ENCODE measurements at regions not wholly inside any gene's neighbourhood (a gene's known extent, or its start where the extent isn't known, plus 50 kb on each side); places are given as distances from the start of the nearest gene placed in this dataset.

DNA sequence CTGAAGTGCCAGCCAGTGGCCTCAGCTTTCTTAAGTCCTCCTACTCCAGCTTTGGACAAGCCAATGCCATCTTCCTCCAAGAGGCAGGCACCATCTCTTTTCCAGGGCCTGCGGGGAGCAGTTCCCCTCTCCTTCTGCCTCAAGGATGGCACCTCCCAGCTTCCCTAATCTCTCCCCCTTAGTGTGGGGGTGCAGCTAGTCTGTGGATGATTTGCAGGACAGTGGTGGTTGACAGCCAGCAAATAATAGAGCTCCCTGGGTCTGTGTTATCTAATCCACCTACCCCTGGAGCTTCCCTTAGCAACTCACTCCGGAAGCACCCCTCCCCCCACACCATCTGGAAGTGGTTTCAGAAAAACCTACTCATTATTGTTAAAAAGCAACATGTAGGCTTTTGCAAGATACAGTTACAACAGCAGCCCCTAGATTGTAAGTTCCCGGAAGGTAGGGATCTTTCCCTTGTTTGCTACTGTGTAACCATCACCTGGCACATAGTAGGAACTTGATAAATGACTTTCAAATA is 247.1 kb downstream of the BCOR start:
- TF ChIP-seq, protein P1, sequence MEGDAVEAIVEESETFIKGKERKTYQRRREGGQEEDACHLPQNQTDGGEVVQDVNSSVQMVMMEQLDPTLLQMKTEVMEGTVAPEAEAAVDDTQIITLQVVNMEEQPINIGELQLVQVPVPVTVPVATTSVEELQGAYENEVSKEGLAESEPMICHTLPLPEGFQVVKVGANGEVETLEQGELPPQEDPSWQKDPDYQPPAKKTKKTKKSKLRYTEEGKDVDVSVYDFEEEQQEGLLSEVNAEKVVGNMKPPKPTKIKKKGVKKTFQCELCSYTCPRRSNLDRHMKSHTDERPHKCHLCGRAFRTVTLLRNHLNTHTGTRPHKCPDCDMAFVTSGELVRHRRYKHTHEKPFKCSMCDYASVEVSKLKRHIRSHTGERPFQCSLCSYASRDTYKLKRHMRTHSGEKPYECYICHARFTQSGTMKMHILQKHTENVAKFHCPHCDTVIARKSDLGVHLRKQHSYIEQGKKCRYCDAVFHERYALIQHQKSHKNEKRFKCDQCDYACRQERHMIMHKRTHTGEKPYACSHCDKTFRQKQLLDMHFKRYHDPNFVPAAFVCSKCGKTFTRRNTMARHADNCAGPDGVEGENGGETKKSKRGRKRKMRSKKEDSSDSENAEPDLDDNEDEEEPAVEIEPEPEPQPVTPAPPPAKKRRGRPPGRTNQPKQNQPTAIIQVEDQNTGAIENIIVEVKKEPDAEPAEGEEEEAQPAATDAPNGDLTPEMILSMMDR (IDR thresholded peaks at IDR 0.05): no peak
- no peak for TF ChIP-seq POLR2A (IDR thresholded peaks at IDR 0.05)

All from body of pancreas (tissue), 4 donors.